BE2C (cell line): ENCODE measurements at regions not wholly inside any gene's neighbourhood (a gene's known extent, or its start where the extent isn't known, plus 50 kb on each side); places are given as distances from the start of the nearest gene placed in this dataset.

Experiments used
- DNase-seq: peaks from one replicate; pipeline ENCODE4 v3.0.0-alpha.2; 2020
- H3K27me3 ChIP-seq: fragments of 250-450 bp; sonication (Bioruptor Pico); 2 replicates; pipeline ENCODE4 v1.5.1; 2020; ENCODE audit warnings: mild to moderate bottlenecking
- H3K36me3 ChIP-seq: fragments of 250-450 bp; sonication (Bioruptor Pico); 2 replicates; pipeline ENCODE4 v1.5.1; 2020; ENCODE audit warnings: mild to moderate bottlenecking
- H3K4me1 ChIP-seq: fragments of 250-450 bp; sonication (Bioruptor Pico); 2 replicates; pipeline ENCODE4 v1.5.1; 2020
- H3K4me3 ChIP-seq: 2 replicates; pipeline ENCODE4 v1.5.1; 2011; ENCODE audit warnings: low read depth, low read length
- H3K9me3 ChIP-seq: fragments of 250-450 bp; sonication (Bioruptor Pico); 2 replicates; pipeline ENCODE4 v1.5.1; 2020
- TF ChIP-seq, protein P1 (sequence below): IDR thresholded peaks from 2 replicates; pipeline ENCODE4 v1.5.1; 2012; ENCODE audit warnings: mild to moderate bottlenecking, low read depth, low read length

GRCh38 chr5:51487952-51488351 lies 104.7 kb downstream of the ISL1 start:
- Histone ChIP-seq H3K9me3 (no peaks in the 10 kb centered on the region), H3K4me3 (peak overlapping the region; percentile 25), H3K36me3 (no peaks in the 10 kb centered on the region), H3K27me3 (no peaks in the 10 kb centered on the region), H3K4me1 (peaks cover 11% of the 10 kb centered on the region; the same call in 1 of the 2 replicates)
- TF ChIP-seq, protein P1, sequence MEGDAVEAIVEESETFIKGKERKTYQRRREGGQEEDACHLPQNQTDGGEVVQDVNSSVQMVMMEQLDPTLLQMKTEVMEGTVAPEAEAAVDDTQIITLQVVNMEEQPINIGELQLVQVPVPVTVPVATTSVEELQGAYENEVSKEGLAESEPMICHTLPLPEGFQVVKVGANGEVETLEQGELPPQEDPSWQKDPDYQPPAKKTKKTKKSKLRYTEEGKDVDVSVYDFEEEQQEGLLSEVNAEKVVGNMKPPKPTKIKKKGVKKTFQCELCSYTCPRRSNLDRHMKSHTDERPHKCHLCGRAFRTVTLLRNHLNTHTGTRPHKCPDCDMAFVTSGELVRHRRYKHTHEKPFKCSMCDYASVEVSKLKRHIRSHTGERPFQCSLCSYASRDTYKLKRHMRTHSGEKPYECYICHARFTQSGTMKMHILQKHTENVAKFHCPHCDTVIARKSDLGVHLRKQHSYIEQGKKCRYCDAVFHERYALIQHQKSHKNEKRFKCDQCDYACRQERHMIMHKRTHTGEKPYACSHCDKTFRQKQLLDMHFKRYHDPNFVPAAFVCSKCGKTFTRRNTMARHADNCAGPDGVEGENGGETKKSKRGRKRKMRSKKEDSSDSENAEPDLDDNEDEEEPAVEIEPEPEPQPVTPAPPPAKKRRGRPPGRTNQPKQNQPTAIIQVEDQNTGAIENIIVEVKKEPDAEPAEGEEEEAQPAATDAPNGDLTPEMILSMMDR, result no peak
- no peak for DNase-seq

DNA sequence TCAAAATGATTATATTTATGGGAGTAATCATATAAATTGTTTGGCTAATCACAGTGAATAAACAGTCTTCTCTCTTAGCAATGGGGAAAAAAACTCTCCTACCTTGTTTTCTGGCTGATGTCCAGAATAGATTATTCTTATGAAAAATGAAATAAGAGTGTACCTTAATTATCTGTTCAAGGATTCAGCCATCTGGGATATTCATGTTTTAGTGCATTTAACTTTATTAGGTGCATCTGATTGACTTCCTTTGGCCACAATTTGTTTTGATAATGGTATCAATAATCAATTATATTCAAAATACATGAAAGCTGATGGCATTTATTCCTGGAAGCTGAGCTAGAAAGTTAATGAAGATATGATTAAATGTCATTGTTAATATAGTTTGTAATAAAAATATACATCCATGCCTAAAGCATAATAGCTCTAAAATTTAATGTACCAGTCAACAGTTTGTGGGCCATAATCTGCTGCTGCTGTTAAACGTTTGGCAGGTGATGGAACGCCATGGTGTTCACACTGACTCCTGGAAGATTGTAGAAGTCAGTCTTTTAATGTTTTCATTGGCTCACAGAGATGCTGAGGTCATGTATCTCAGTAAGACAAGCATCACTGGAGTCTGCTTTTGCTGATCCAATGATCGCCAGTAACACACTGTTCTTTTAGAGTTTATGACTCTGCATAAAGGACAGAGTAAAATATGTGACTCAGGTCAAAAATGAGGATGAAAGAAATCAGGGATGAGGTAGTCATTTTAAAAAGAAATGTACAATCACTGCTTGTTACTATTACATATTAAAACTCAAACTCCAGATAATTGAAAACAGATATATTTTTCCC lies 105.8 kb downstream of the ISL1 start:
- DNase-seq, result peak; percentile 60
- TF ChIP-seq, protein P1, result no peak
- Histone ChIP-seq H3K4me3 (no peak overlapping the region; the same call in 1 of the 2 replicates), H3K9me3 (no peaks in the 10 kb centered on the region), H3K4me1 (peaks cover 11% of the 10 kb centered on the region; the same call in 1 of the 2 replicates), H3K36me3 (no peaks in the 10 kb centered on the region), H3K27me3 (no peaks in the 10 kb centered on the region)

GRCh38 chr5:51494821-51495220 lies 111.6 kb downstream of the ISL1 start:
- Histone ChIP-seq H3K27me3 (no peaks in the 10 kb centered on the region), H3K9me3 (no peaks in the 10 kb centered on the region), H3K36me3 (no peaks in the 10 kb centered on the region), H3K4me3 (no peak overlapping the region), H3K4me1 (peaks cover 11% of the 10 kb centered on the region)
- no peak for DNase-seq
- TF ChIP-seq, protein P1, result no peak

- Histone ChIP-seq H3K4me3 (no peak overlapping the region), H3K4me1 (peaks cover 11% of the 10 kb centered on the region), H3K27me3 (no peaks in the 10 kb centered on the region), H3K9me3 (no peaks in the 10 kb centered on the region), H3K36me3 (no peaks in the 10 kb centered on the region)
- TF ChIP-seq, protein P1, result no peak
- no peak for DNase-seq
Observed at GRCh38 chr5:51495672-51496071, 112.4 kb downstream of the ISL1 start.

- H3K4me1 ChIP-seq, result peaks cover 3% of the 10 kb centered on the region
- H3K27me3 ChIP-seq, result no peaks in the 10 kb centered on the region
- no peaks in the 10 kb centered on the region for H3K36me3 ChIP-seq
- H3K4me3 ChIP-seq, result no peak overlapping the region
- TF ChIP-seq, protein P1, result no peak
- no peaks in the 10 kb centered on the region; the same call in 1 of the 2 replicates for H3K9me3 ChIP-seq
- no peak for DNase-seq
Observed at GRCh38 chr5:51517838-51518237, 134.6 kb downstream of the ISL1 start.

DNA sequence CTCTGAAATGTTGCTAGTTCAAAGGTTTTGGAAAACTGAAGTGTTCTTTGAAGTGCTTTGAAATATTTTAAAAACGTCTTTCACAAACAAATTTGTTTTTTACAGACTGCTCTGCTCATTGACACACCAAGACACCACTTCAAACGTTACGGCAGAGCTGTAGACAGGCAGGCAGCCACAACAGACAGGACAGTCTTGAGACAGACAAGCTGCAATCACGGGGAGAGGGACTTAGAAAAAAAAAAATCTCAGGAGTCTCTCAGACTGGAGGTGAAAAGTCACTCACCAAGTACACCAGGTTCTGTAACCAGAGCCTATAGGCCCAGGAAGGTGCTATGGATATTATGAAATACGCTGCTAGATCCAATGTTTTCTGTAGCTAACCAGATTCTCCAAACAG lies 135.4 kb downstream of the ISL1 start:
- Histone ChIP-seq H3K27me3 (no peaks in the 10 kb centered on the region), H3K4me3 (peak overlapping the region; percentile 39), H3K9me3 (no peaks in the 10 kb centered on the region), H3K4me1 (peaks cover 3% of the 10 kb centered on the region), H3K36me3 (no peaks in the 10 kb centered on the region)
- peak; percentile 20 for DNase-seq
- TF ChIP-seq, protein P1, result no peak
